H1 (cell line): ENCODE measurements at regions not wholly inside any gene's neighbourhood (a gene's known extent, or its start where the extent isn't known, plus 50 kb on each side); places are given as distances from the start of the nearest gene placed in this dataset.
"Not testable (repeated sequence)": the region's sequence is repeated elsewhere in the genome, so short reads cannot be mapped to it uniquely, and the experiment has no call there.

Source experiments
- CTCF ChIA-PET: fragments of 300-600 bp; sonication (Branson Sonifier 250); formaldehyde crosslinking; loops from one replicate; lab custom pipeline; 2021; ENCODE audit not compliant: partially characterized antibody; lab: Charles Lee
- POLR2A ChIA-PET: fragments of 300-600 bp; sonication (Branson Sonifier 250); formaldehyde crosslinking; loops from one replicate; lab custom pipeline; 2021; ENCODE audit warnings: inconsistent platforms; ENCODE audit not compliant: partially characterized antibody; lab: Charles Lee
- DNase-seq, 2 experiments: peaks; one replicate each; pipeline versions ENCODE4 v3.0.0 to v3.0.0-alpha.2; 2010 to 2022; ENCODE audit warnings: low spot score in 2 of 2, low read depth in 1 of 2, mixed read lengths in 1 of 2
- FAIRE-seq: peaks from 2 replicates; lab custom pipeline; 2011; peaks lifted over from hg19 to GRCh38; lab: Jason Lieb, UNC
- H2AFZ ChIP-seq: 2 replicates; pipeline ENCODE4 v1.8.1; 2012; ENCODE audit warnings: low read length, inconsistent platforms
- H2AK5ac ChIP-seq: 2 replicates; pipeline ENCODE4 v1.6.1; 2013; ENCODE audit warnings: low read depth, low read length
- H2BK120ac ChIP-seq: replicated peaks from 2 replicates; pipeline ENCODE3; 2013; ENCODE audit warnings: low read depth, low read length, inconsistent platforms
- H2BK12ac ChIP-seq: 2 replicates; pipeline ENCODE4 v1.6.1; 2013; ENCODE audit warnings: low read depth, low read length
- H2BK15ac ChIP-seq: 2 replicates; pipeline ENCODE4 v1.6.1; 2013; ENCODE audit warnings: low read length
- H2BK20ac ChIP-seq: 2 replicates; pipeline ENCODE4 v1.6.1; 2013; ENCODE audit warnings: low read length
- H2BK5ac ChIP-seq: 2 replicates; pipeline ENCODE4 v1.6.1; 2013; ENCODE audit warnings: low read depth, low read length
- H3K14ac ChIP-seq: 2 replicates; pipeline ENCODE4 v1.6.1; 2013; ENCODE audit warnings: inconsistent platforms; ENCODE audit not compliant: insufficient read length
- H3K18ac ChIP-seq: 2 replicates; pipeline ENCODE4 v1.6.1; 2013; ENCODE audit warnings: low read length; ENCODE audit errors: extremely low read depth
- H3K23ac ChIP-seq: 2 replicates; pipeline ENCODE4 v1.6.1; 2013; ENCODE audit warnings: inconsistent platforms; ENCODE audit not compliant: insufficient read length
- H3K23me2 ChIP-seq: 2 replicates; pipeline ENCODE4 v1.6.1; 2013; ENCODE audit warnings: low read depth, low read length
- H3K27ac ChIP-seq: 2 replicates; pipeline ENCODE4 v1.6.1; 2011; ENCODE audit warnings: low read depth, low read length, inconsistent platforms
- H3K27me3 ChIP-seq, 4 experiments: replicated peaks in 1 of 4; 1 replicate in 1 of 4; 2 replicates in 3 of 4; pipeline versions ENCODE4 v1.6.1 to v1.8.1; 2011 to 2013; ENCODE audit warnings: low read length in 3 of 4, mild to moderate bottlenecking in 3 of 4, inconsistent platforms in 2 of 4, mixed read lengths in 2 of 4, moderate library complexity in 1 of 4; ENCODE audit not compliant: control insufficient read depth in 3 of 4, insufficient read depth in 3 of 4; ENCODE audit errors: extremely low read depth in 1 of 4
- H3K36me3 ChIP-seq, 4 experiments: 2 replicates each; pipeline versions ENCODE4 v1.6.1 to v1.8.1; 2011 to 2013; ENCODE audit warnings: mild to moderate bottlenecking in 4 of 4, low read length in 3 of 4, moderate library complexity in 2 of 4, control low read depth in 1 of 4, inconsistent platforms in 1 of 4; ENCODE audit not compliant: insufficient read depth in 4 of 4, control insufficient read depth in 2 of 4
- H3K4ac ChIP-seq: replicated peaks from 2 replicates; pipeline ENCODE3; 2013; ENCODE audit warnings: low read length, low read depth, mixed read lengths, inconsistent platforms; ENCODE audit not compliant: insufficient read length
- H3K4me1 ChIP-seq, 4 experiments: replicated peaks in 1 of 4; 1 replicate in 1 of 4; 2 replicates in 3 of 4; pipeline versions ENCODE4 v1.6.1 to v1.8.1; 2011 to 2013; ENCODE audit warnings: low read length in 3 of 4, inconsistent platforms in 2 of 4, mixed read lengths in 1 of 4; ENCODE audit not compliant: insufficient read depth in 4 of 4, control insufficient read depth in 3 of 4
- H3K4me2 ChIP-seq, 2 experiments: 2 replicates each; pipeline versions ENCODE4 v1.6.1 to v1.8.1; 2011 to 2013; ENCODE audit warnings: low read depth in 2 of 2, low read length in 2 of 2, control low read depth in 1 of 2, inconsistent platforms in 1 of 2, mild to moderate bottlenecking in 1 of 2; ENCODE audit not compliant: insufficient read depth in 1 of 2
- H3K4me3 ChIP-seq, 4 experiments: fragments of 200-600, 300-600 bp in 1 of 4; sonication (generic), shearing (Covaris generic), sonication (Bioruptor Twin) in 1 of 4; 2 replicates each; pipeline versions ENCODE4 v1.5.1 to v1.8.1; 2011 to 2016; ENCODE audit warnings: low read length in 4 of 4, low read depth in 3 of 4, control low read depth in 2 of 4, inconsistent platforms in 2 of 4, mild to moderate bottlenecking in 2 of 4, mixed read lengths in 1 of 4, moderate library complexity in 1 of 4; ENCODE audit not compliant: insufficient read depth in 2 of 4; ENCODE audit errors: extremely low read depth in 1 of 4
- H3K56ac ChIP-seq: replicated peaks from 2 replicates; pipeline ENCODE3; 2013; ENCODE audit warnings: low read depth, mild to moderate bottlenecking, mixed read lengths, low read length, inconsistent platforms; ENCODE audit not compliant: insufficient read length
- H3K79me1 ChIP-seq: 2 replicates; pipeline ENCODE4 v1.6.1; 2013; ENCODE audit warnings: low read depth, low read length, control low read depth
- H3K79me2 ChIP-seq, 2 experiments: 2 replicates each; pipeline versions ENCODE4 v1.6.1 to v1.8.1; 2012 to 2013; ENCODE audit warnings: low read length in 2 of 2, mild to moderate bottlenecking in 2 of 2, inconsistent platforms in 1 of 2; ENCODE audit not compliant: insufficient read depth in 2 of 2, control insufficient read depth in 1 of 2
- H3K9ac ChIP-seq, 4 experiments: replicated peaks in 1 of 4; 1 replicate in 1 of 4; 2 replicates in 3 of 4; pipeline versions ENCODE4 v1.6.1 to v1.8.1; 2011 to 2013; ENCODE audit warnings: low read depth in 3 of 4, low read length in 3 of 4, control low read depth in 2 of 4, mild to moderate bottlenecking in 2 of 4, moderate library complexity in 2 of 4, inconsistent platforms in 1 of 4; ENCODE audit errors: extremely low read depth in 1 of 4
- H3K9me3 ChIP-seq, 2 experiments: 2 replicates each; pipeline versions ENCODE4 v1.6.1 to v1.8.1; 2012 to 2013; ENCODE audit warnings: mild to moderate bottlenecking in 2 of 2, moderate library complexity in 2 of 2, control low read depth in 1 of 2, inconsistent platforms in 1 of 2, low read depth in 1 of 2, low read length in 1 of 2, mixed read lengths in 1 of 2; ENCODE audit not compliant: insufficient read depth in 2 of 2
- H4K20me1 ChIP-seq, 2 experiments: replicated peaks in 1 of 2; 2 replicates each; pipeline versions ENCODE3 to v1.8.1; 2011 to 2013; ENCODE audit warnings: inconsistent platforms in 2 of 2, low read length in 2 of 2, mild to moderate bottlenecking in 1 of 2; ENCODE audit not compliant: insufficient read depth in 2 of 2, control insufficient read depth in 1 of 2
- H4K5ac ChIP-seq: 2 replicates; pipeline ENCODE4 v1.6.1; 2013; ENCODE audit warnings: low read length, low read depth, mixed read lengths, inconsistent platforms; ENCODE audit not compliant: insufficient read length
- H4K8ac ChIP-seq: 2 replicates; pipeline ENCODE4 v1.8.0; 2013; ENCODE audit warnings: mild to moderate bottlenecking, moderate library complexity, low read length, inconsistent platforms; ENCODE audit not compliant: insufficient read depth; ENCODE audit errors: extremely low read depth
- H4K91ac ChIP-seq: replicated peaks from 2 replicates; pipeline ENCODE3; 2013; ENCODE audit warnings: low read length, mixed read lengths, inconsistent platforms; ENCODE audit not compliant: insufficient read length
- CEBPB ChIP-seq: IDR thresholded peaks from 2 replicates; pipeline ENCODE4 v1.6.1; 2012; ENCODE audit warnings: low read depth, low read length
- E2F6 ChIP-seq: IDR thresholded peaks from 2 replicates; pipeline ENCODE4 v1.6.1; 2012; ENCODE audit warnings: inconsistent platforms
- MAFK ChIP-seq: IDR thresholded peaks from 2 replicates; pipeline ENCODE4 v1.6.1; 2012; ENCODE audit warnings: low read depth, mild to moderate bottlenecking, improper control_type of control experiment, low read length
- POLR2AphosphoS5 ChIP-seq: IDR thresholded peaks from 2 replicates; pipeline ENCODE4 v1.6.1; 2011; ENCODE audit warnings: low read depth, low read length
- WGBS, 2 experiments: shearing (Covaris generic) in 1 of 2; methylation state at CpG; one replicate each; pipeline versions ENCODE4 v1.1.6 to v1.1.7; 2013 to 2015; ENCODE audit warnings: low lambda C conversion rate in 2 of 2, mixed read lengths in 2 of 2, inconsistent platforms in 1 of 2, low coverage in 1 of 2, missing lambda C conversion rate in 1 of 2; ENCODE audit not compliant: insufficient replicate concordance in 2 of 2, insufficient coverage in 1 of 2, insufficient read length in 1 of 2; ENCODE audit errors: extremely low coverage in 1 of 2, missing lambda C conversion rate in 1 of 2; 5-methylcytosine and 5-hydroxymethylcytosine counted together

- TF ChIP-seq MAFK (no peak), POLR2AphosphoS5 (no peak), CEBPB (no peak), E2F6 (no peak)
These were observed 643.9 kb downstream of the TBC1D22A start (continued) for GRCh38 chr22:47406180-47406834.

GRCh38 chr22:47405222-47405621 is 642.8 kb downstream of the TBC1D22A start:
- H3K4me2 ChIP-seq, H2BK20ac ChIP-seq, H3K36me3 ChIP-seq, H3K4me1 ChIP-seq, POLR2A ChIA-PET, H4K91ac ChIP-seq, H3K56ac ChIP-seq, H4K8ac ChIP-seq, H2AK5ac ChIP-seq, H3K4ac ChIP-seq, H2BK15ac ChIP-seq, H3K27me3 ChIP-seq, H3K9ac ChIP-seq, H3K18ac ChIP-seq, H2BK5ac ChIP-seq, DNase-seq, H3K23me2 ChIP-seq, FAIRE-seq, H3K14ac ChIP-seq, H4K5ac ChIP-seq, CTCF ChIA-PET, H2BK12ac ChIP-seq, H2BK120ac ChIP-seq, H3K23ac ChIP-seq, H3K79me2 ChIP-seq, H3K79me1 ChIP-seq, H3K4me3 ChIP-seq, H4K20me1 ChIP-seq, H3K27ac ChIP-seq, H2AFZ ChIP-seq: not testable (repeated sequence)
- WGBS, 2 experiments, result 80% methylated on average over 12 of the region's 15 CpGs; no CpG with 5 or more reads in 1 of the 2 experiments
- H3K9me3 ChIP-seq, result peaks cover 85 to 99% of the 10 kb centered on the region in 2 experiments
